Endothelial cell of umbilical vein (primary cell): ENCODE measurements at regions not wholly inside any gene's neighbourhood (a gene's known extent, or its start where the extent isn't known, plus 50 kb on each side); places are given as distances from the start of the nearest gene placed in this dataset.

Experiments
- EZH2 ChIP-seq: IDR thresholded peaks from 2 replicates; pipeline ENCODE4 v1.6.1; 2012; ENCODE audit warnings: borderline replicate concordance, low read depth, mild to moderate bottlenecking, moderate library complexity, low read length, inconsistent platforms; ENCODE audit not compliant: severe bottlenecking
- FOS ChIP-seq: IDR thresholded peaks from 2 replicates; pipeline ENCODE4 v1.6.1; 2011; ENCODE audit warnings: mild to moderate bottlenecking, low read length, moderate library complexity, borderline replicate concordance; ENCODE audit not compliant: insufficient read depth
- GATA2 ChIP-seq: IDR thresholded peaks from 2 replicates; pipeline ENCODE4 v1.7.0; 2011; ENCODE audit warnings: low read depth, mild to moderate bottlenecking, moderate library complexity, mixed read lengths, low read length; ENCODE audit not compliant: insufficient read length, insufficient read depth
- JUN ChIP-seq: IDR thresholded peaks from 2 replicates; pipeline ENCODE4 v1.6.1; 2011; ENCODE audit warnings: borderline replicate concordance, low read depth; ENCODE audit not compliant: insufficient read length, insufficient read depth
- MYC ChIP-seq: IDR thresholded peaks from one replicate; pipeline ENCODE4 v1.6.1; 2011; ENCODE audit warnings: mild to moderate bottlenecking, low read depth, low read length
- POLR2A ChIP-seq: IDR thresholded peaks from 2 replicates; pipeline ENCODE4 v1.6.1; 2012; ENCODE audit warnings: low read depth, mild to moderate bottlenecking, control low read depth, low read length
- POLR2AphosphoS5 ChIP-seq: IDR thresholded peaks from 2 replicates; pipeline ENCODE4 v1.6.1; 2012; ENCODE audit warnings: low read depth, mild to moderate bottlenecking, control low read depth, low read length, moderate library complexity; ENCODE audit not compliant: insufficient read depth
- TF ChIP-seq, protein P1 (sequence below), 2 donors: IDR thresholded peaks; 1 replicate in 1 of 2; 2 replicates in 1 of 2; pipeline ENCODE4 v1.5.1; 2011; ENCODE audit warnings: low read length in 2 of 2, mild to moderate bottlenecking in 2 of 2, moderate library complexity in 2 of 2, control low read depth in 1 of 2, inconsistent platforms in 1 of 2, low read depth in 1 of 2; ENCODE audit not compliant: insufficient read depth in 1 of 2; ENCODE audit errors: extremely low read depth in 1 of 2
- TF ChIP-seq, protein P2 (sequence below): IDR thresholded peaks from 2 replicates; pipeline ENCODE4 v1.6.1; 2011; ENCODE audit not compliant: insufficient read depth, insufficient read length

DNA sequence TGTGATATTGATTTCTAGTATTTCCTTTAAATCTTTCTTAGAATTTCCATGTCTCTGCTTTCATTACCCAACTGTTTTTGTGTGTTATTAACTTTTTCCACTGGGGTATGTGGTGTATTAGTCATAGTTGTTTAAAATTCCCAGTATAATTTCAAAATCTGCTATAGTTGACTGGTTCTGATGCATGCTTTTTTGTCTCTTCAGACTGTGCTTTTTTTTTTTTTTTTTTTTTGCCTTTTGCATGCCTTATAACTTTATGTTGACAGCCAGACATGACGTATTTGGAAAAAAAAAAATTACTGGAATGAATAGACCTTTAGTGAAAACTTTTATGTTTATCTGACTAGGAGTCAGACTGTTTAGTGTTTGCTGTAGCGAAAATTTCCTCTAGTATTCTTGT lies 580.4 kb downstream of the ANKRD50 start:
- TF ChIP-seq POLR2A (no peak), JUN (no peak), FOS (no peak), POLR2AphosphoS5 (no peak), EZH2 (no peak), MYC (no peak), GATA2 (no peak)
- TF ChIP-seq, protein P1, sequence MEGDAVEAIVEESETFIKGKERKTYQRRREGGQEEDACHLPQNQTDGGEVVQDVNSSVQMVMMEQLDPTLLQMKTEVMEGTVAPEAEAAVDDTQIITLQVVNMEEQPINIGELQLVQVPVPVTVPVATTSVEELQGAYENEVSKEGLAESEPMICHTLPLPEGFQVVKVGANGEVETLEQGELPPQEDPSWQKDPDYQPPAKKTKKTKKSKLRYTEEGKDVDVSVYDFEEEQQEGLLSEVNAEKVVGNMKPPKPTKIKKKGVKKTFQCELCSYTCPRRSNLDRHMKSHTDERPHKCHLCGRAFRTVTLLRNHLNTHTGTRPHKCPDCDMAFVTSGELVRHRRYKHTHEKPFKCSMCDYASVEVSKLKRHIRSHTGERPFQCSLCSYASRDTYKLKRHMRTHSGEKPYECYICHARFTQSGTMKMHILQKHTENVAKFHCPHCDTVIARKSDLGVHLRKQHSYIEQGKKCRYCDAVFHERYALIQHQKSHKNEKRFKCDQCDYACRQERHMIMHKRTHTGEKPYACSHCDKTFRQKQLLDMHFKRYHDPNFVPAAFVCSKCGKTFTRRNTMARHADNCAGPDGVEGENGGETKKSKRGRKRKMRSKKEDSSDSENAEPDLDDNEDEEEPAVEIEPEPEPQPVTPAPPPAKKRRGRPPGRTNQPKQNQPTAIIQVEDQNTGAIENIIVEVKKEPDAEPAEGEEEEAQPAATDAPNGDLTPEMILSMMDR (IDR thresholded peaks at IDR 0.05; ENCODE audit: extremely low read depth in 1 of 2, insufficient read depth in 1 of 2, low read depth in 1 of 2, low read length in 2 of 2) = no peak
- TF ChIP-seq, protein P2, sequence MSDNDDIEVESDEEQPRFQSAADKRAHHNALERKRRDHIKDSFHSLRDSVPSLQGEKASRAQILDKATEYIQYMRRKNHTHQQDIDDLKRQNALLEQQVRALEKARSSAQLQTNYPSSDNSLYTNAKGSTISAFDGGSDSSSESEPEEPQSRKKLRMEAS = no peak
